Activated B cell treated with CpG ODN at 0.5 μM for 24 hours (primary cell): ENCODE measurements at regions not wholly inside any gene's neighbourhood (a gene's known extent, or its start where the extent isn't known, plus 50 kb on each side); places are given as distances from the start of the nearest gene placed in this dataset.

Experiments used
- ATAC-seq: fragments of 200-7000 bp; cut with Tn5 transposase; one replicate; pipeline ENCODE4 v1.10.0; 2021; ENCODE audit warnings: low read depth, mild to moderate bottlenecking, moderate library complexity
- CTCF ChIA-PET: fragments of 350-600 bp; sonication (Branson Sonifier 250); formaldehyde crosslinking; loops from one replicate; lab custom pipeline; 2021; ENCODE audit warnings: antibody characterized with exemption; lab: Charles Lee
- POLR2A ChIA-PET: fragments of 350-600 bp; sonication (Branson Sonifier 250); formaldehyde crosslinking; loops from one replicate; lab custom pipeline; 2021; ENCODE audit warnings: antibody characterized with exemption; lab: Charles Lee
- DNase-seq: peaks from one replicate; pipeline ENCODE4 v3.0.0; 2022
- H3K27ac Mint-ChIP-seq: one replicate; pipeline ENCODE4 v1.8.0; 2020; ENCODE audit warnings: mixed read lengths
- H3K27me3 Mint-ChIP-seq: one replicate; pipeline ENCODE4 v1.8.0; 2021; ENCODE audit warnings: mixed read lengths
- H3K36me3 Mint-ChIP-seq: one replicate; pipeline ENCODE4 v1.8.0; 2021; ENCODE audit warnings: low read depth, mixed read lengths
- H3K4me1 Mint-ChIP-seq: one replicate; pipeline ENCODE4 v1.8.0; 2021; ENCODE audit warnings: mixed read lengths
- H3K4me3 Mint-ChIP-seq: one replicate; pipeline ENCODE4 v1.8.0; 2020; ENCODE audit warnings: mild to moderate bottlenecking, mixed read lengths
- H3K9me3 Mint-ChIP-seq: one replicate; pipeline ENCODE4 v1.8.0; 2020; ENCODE audit warnings: mixed read lengths
- intact Hi-C: fragments of 100-400 bp; cut with micrococcal nuclease; formaldehyde crosslinking; loops from one replicate; pipeline ENCODE4 v1.15.1; 2024
- TF ChIP-seq, protein P1 (sequence below): fragments of 200-600 bp; IDR thresholded peaks from one replicate; pipeline ENCODE4 v1.8.0; 2022; ENCODE audit warnings: antibody characterized with exemption, mild to moderate bottlenecking

DNA sequence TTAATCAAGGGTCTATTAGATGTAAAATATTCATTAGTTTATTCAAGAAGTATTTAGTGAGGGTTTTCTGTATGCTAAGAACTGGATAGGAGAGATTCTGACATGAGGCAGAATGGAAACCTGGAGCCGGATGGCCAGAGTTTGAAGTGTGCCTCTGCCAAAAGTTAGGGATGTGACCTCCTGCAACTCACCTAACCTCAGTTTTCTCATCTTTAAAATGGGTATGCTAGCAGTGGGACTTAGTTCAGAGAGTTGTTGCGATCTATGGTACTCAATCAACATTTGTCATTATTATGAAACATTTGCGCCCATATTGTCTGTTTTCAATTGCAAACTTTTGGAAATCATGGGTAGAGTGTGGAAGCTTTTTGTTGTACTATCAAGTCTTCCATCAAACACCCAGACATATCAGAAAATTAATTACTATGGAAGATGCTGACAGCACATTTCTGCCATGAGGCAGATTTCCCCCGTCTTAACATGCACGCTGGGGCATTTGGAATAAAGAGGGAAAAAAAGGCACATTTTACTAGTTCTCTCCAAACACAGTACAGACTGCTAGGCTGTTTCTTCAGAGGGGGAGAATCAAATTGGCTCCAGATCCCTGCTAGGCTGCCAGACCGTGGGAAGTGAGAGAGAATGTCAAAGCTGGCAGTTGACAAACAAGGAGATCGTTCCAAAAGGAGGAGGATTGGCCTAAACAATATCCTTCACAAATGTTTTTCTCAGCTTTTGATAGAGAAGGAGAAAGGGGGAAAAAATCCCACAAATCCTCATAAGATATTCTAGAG lies 205.3 kb upstream of the TSHZ2 start:
- POLR2A ChIA-PET: no interaction called here
- no peaks in the 10 kb centered on the region for H3K27me3 Mint-ChIP-seq
- H3K36me3 Mint-ChIP-seq: no peaks in the 10 kb centered on the region
- CTCF ChIA-PET: no interaction called here
- intact Hi-C loops: no loop called here
- no peak for ATAC-seq
- no peaks in the 10 kb centered on the region for H3K4me1 Mint-ChIP-seq
- H3K27ac Mint-ChIP-seq: no peak overlapping the region
- no peak overlapping the region for H3K4me3 Mint-ChIP-seq
- no peaks in the 10 kb centered on the region for H3K9me3 Mint-ChIP-seq
- no peak for DNase-seq
- TF ChIP-seq, protein P1, sequence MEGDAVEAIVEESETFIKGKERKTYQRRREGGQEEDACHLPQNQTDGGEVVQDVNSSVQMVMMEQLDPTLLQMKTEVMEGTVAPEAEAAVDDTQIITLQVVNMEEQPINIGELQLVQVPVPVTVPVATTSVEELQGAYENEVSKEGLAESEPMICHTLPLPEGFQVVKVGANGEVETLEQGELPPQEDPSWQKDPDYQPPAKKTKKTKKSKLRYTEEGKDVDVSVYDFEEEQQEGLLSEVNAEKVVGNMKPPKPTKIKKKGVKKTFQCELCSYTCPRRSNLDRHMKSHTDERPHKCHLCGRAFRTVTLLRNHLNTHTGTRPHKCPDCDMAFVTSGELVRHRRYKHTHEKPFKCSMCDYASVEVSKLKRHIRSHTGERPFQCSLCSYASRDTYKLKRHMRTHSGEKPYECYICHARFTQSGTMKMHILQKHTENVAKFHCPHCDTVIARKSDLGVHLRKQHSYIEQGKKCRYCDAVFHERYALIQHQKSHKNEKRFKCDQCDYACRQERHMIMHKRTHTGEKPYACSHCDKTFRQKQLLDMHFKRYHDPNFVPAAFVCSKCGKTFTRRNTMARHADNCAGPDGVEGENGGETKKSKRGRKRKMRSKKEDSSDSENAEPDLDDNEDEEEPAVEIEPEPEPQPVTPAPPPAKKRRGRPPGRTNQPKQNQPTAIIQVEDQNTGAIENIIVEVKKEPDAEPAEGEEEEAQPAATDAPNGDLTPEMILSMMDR: no peak

DNA sequence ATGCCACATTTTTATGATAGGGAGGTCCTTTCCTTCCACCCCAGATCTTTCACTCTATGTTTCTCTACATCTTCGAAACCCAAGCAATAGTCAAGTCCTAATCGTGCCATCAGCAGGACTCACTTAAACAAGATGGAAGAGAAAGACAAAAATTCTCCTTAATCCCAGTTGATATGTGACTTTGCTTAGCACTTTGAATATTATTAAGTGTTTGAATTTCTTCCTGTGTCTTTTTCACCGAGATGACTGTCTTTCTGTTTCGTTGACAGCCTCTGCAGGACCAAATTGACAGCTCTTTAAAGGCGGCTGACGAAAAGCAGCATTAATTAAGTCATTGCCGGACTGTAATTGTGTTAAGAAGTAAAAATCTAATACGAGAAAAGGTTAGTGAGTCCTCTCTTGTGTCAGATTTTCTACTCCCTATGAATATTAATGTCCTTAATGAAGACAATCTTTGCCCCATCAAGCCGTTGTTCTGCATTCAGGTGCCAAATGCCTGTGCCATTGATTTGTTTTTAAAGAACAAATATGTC lies 208.8 kb upstream of the TSHZ2 start:
- TF ChIP-seq, protein P1: no peak
- DNase-seq (no peak), ATAC-seq (no peak)
- Mint-ChIP-seq H3K36me3 (no peaks in the 10 kb centered on the region), H3K27ac (no peak overlapping the region), H3K27me3 (no peaks in the 10 kb centered on the region), H3K4me3 (no peak overlapping the region), H3K9me3 (no peaks in the 10 kb centered on the region), H3K4me1 (no peaks in the 10 kb centered on the region)
- intact Hi-C loops: no loop called here
- CTCF ChIA-PET: no interaction called here
- POLR2A ChIA-PET: interaction anchor here (0.7 kb wide), 1 partner anchor 280 kb away, joined by 4 read pairs; no protein-coding TSS in a partner anchor

DNA sequence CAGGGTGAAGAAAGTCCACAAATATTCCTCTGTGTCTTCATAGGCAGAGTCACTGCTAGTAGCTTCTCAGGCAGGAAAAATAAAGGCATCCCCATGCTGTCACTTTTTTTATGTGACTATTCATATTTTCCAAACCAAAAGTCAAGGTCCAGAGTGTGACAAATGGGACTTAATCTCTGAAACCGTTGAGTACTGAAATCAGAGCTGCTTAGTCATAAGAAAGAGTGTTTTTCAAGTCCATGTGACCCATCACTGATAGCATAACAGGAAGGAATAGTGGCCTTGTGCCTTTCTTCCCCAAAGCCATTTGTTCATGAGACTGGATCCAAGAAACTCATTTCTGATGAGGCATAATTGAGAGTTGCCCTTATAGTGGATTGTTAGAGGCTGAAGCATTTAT lies 210.3 kb upstream of the TSHZ2 start:
- Mint-ChIP-seq H3K36me3 (no peaks in the 10 kb centered on the region), H3K27me3 (no peaks in the 10 kb centered on the region), H3K9me3 (no peaks in the 10 kb centered on the region), H3K27ac (no peak overlapping the region), H3K4me3 (no peak overlapping the region), H3K4me1 (no peaks in the 10 kb centered on the region)
- ATAC-seq: no peak
- TF ChIP-seq, protein P1: no peak
- no peak for DNase-seq
- ChIA-PET CTCF (no interaction called here), POLR2A (no interaction called here)
- intact Hi-C loops: no loop called here

DNA sequence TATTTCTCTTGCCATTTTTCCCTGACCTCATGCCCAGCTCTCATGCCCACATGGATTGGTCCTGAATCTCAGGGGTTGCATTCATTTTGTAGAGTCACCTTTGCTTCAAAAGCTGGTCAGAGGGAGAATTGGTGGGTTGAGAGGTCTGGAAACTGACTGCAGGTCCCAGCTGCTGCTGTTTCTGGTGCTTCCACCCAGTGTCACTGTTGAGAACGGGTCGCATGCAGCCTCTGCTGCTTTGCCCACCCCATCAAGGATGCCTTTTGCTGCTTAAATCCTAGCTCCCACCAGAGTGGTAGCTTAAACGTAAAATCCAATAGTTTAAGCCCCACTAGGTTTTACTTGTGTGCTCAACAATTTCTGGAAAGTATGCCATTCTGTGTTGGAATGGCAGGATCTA lies 211.4 kb upstream of the TSHZ2 start:
- ChIA-PET POLR2A (no interaction called here), CTCF (no interaction called here)
- ATAC-seq: no peak
- Mint-ChIP-seq H3K9me3 (no peaks in the 10 kb centered on the region), H3K4me1 (no peaks in the 10 kb centered on the region), H3K27me3 (no peaks in the 10 kb centered on the region), H3K4me3 (no peak overlapping the region), H3K27ac (no peak overlapping the region), H3K36me3 (no peaks in the 10 kb centered on the region)
- no peak for DNase-seq
- intact Hi-C loops: no loop called here
- TF ChIP-seq, protein P1: no peak

DNA sequence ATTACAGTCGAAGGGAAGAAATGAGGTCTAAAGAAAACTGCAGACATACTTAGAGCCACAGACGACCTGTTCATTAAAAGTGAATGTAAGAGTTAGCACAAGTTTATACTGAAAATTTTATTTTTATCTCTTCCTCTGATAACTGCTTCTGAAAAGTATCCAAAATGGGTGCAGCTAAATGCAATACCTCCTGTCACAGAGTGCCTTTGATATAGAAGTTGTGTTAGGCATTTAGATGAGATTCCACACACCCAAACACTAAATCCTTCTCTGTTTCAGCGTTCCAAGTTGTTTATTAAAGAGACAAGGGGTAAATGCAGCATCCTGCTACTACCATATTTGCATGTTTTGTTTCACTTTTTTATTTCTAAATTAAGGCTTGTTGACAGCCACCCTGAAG lies 214.7 kb upstream of the TSHZ2 start:
- ChIA-PET CTCF (no interaction called here), POLR2A (no interaction called here)
- Mint-ChIP-seq H3K9me3 (peaks cover 8% of the 10 kb centered on the region), H3K4me3 (no peak overlapping the region), H3K36me3 (no peaks in the 10 kb centered on the region), H3K27me3 (no peaks in the 10 kb centered on the region), H3K4me1 (no peaks in the 10 kb centered on the region), H3K27ac (no peak overlapping the region)
- TF ChIP-seq, protein P1: no peak
- ATAC-seq (no peak), DNase-seq (no peak)
- intact Hi-C loops: no loop called here
